ENCODE measurements at regions not wholly inside any gene's neighbourhood (a gene's known extent, or its start where the extent isn't known, plus 50 kb on each side); places are given as distances from the start of the nearest gene placed in this dataset.

DNA sequence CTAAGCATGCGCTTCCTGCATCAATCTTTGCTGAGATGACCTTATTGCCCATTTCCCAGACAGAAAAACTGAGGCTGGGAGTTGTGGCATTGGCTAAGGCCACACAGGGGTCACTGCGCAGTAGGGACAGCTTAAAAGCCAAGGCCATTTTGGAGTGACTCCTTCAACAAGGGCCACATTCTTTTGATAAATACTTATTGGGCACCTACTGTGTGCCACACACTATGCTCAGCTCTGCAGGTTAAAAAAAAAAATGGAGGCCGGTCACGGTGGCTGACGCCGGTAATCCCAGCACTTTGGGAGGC, 108.6 kb downstream of the CEBPB start:
- no peak for TF ChIP-seq POLR2A (IDR thresholded peaks at IDR 0.05)
- TF ChIP-seq, protein P1, sequence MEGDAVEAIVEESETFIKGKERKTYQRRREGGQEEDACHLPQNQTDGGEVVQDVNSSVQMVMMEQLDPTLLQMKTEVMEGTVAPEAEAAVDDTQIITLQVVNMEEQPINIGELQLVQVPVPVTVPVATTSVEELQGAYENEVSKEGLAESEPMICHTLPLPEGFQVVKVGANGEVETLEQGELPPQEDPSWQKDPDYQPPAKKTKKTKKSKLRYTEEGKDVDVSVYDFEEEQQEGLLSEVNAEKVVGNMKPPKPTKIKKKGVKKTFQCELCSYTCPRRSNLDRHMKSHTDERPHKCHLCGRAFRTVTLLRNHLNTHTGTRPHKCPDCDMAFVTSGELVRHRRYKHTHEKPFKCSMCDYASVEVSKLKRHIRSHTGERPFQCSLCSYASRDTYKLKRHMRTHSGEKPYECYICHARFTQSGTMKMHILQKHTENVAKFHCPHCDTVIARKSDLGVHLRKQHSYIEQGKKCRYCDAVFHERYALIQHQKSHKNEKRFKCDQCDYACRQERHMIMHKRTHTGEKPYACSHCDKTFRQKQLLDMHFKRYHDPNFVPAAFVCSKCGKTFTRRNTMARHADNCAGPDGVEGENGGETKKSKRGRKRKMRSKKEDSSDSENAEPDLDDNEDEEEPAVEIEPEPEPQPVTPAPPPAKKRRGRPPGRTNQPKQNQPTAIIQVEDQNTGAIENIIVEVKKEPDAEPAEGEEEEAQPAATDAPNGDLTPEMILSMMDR (IDR thresholded peaks at IDR 0.05) = no peak
